ENCODE measurements at regions not wholly inside any gene's neighbourhood (a gene's known extent, or its start where the extent isn't known, plus 50 kb on each side); places are given as distances from the start of the nearest gene placed in this dataset.

GRCh38 chr10:128854204-128854603 is 612.8 kb upstream of the MGMT start:
- CTCF ChIA-PET: no interaction called here
- no peak overlapping the region for H2AFZ ChIP-seq (ENCODE audit: low read depth)
- H4K20me1 ChIP-seq (ENCODE audit: insufficient read depth): no peaks in the 10 kb centered on the region
- no peaks in the 10 kb centered on the region for H3F3A ChIP-seq (replicated peaks; ENCODE audit: insufficient read depth)
- no peak for DNase-seq
- no peaks in the 10 kb centered on the region for H3K36me3 ChIP-seq (replicated peaks in 1 of 2; ENCODE audit: control insufficient read depth in 1 of 2, insufficient read depth in 2 of 2, low read length in 1 of 2)
- no peaks in the 10 kb centered on the region for H3K27me3 ChIP-seq (ENCODE audit: insufficient read depth)
- no peak overlapping the region for H3K4me3 ChIP-seq (ENCODE audit: low read depth in 2 of 2, low read length in 1 of 2)
- no peak overlapping the region for H3K4me2 ChIP-seq
- no peak overlapping the region for H3K27ac ChIP-seq (ENCODE audit: low read depth in 2 of 2, low read length in 1 of 2)
- WGBS (ENCODE audit: low lambda C conversion rate): 7% methylated on average over 1 of the region's 1 CpG
- no peak for TF ChIP-seq TEAD4 (IDR thresholded peaks at IDR 0.05; ENCODE audit: borderline replicate concordance, insufficient read depth)
- no peak for TF ChIP-seq YY1 (IDR thresholded peaks at IDR 0.05; ENCODE audit: low read depth)
- no peak for TF ChIP-seq IRF3 (IDR thresholded peaks at IDR 0.05; ENCODE audit: low read depth, low read length)
- TF ChIP-seq RXRA (IDR thresholded peaks at IDR 0.05; ENCODE audit: borderline replicate concordance, low read depth): no peak
- POLR2A ChIA-PET: no interaction called here
- H3K79me2 ChIP-seq (ENCODE audit: insufficient read depth): no peaks in the 10 kb centered on the region
- no peaks in the 10 kb centered on the region for H3K9me3 ChIP-seq
- no peak overlapping the region for H3K9ac ChIP-seq
- H3K4me1 ChIP-seq (ENCODE audit: control insufficient read depth in 1 of 2, insufficient read depth in 2 of 2, low read depth in 1 of 2, low read length in 1 of 2): no peaks in the 10 kb centered on the region; a peak in 1 of 4 replicates
- H3K9me2 ChIP-seq: no peaks in the 10 kb centered on the region

- Histone ChIP-seq H3K27ac (ENCODE audit: low read depth in 2 of 2, low read length in 1 of 2) (no peak overlapping the region), H3K4me2 (no peak overlapping the region), H4K20me1 (ENCODE audit: insufficient read depth) (no peaks in the 10 kb centered on the region), H3K27me3 (ENCODE audit: insufficient read depth) (no peaks in the 10 kb centered on the region), H3K9me3 (no peaks in the 10 kb centered on the region), H3K36me3 (replicated peaks in 1 of 2; ENCODE audit: control insufficient read depth in 1 of 2, insufficient read depth in 2 of 2, low read length in 1 of 2) (no peaks in the 10 kb centered on the region), H2AFZ (ENCODE audit: low read depth) (no peak overlapping the region), H3K9me2 (no peaks in the 10 kb centered on the region), H3K79me2 (ENCODE audit: insufficient read depth) (no peaks in the 10 kb centered on the region), H3K4me1 (ENCODE audit: control insufficient read depth in 1 of 2, insufficient read depth in 2 of 2, low read depth in 1 of 2, low read length in 1 of 2) (no peaks in the 10 kb centered on the region; a peak in 1 of 4 replicates), H3F3A (replicated peaks; ENCODE audit: insufficient read depth) (no peaks in the 10 kb centered on the region), H3K4me3 (ENCODE audit: low read depth in 2 of 2, low read length in 1 of 2) (no peak overlapping the region), H3K9ac (no peak overlapping the region)
- DNase-seq: no peak
- CTCF ChIA-PET: no interaction called here
- WGBS (ENCODE audit: low lambda C conversion rate): 10% methylated on average over 5 of the region's 5 CpGs
- POLR2A ChIA-PET: no interaction called here
- TF ChIP-seq TAF1 (IDR thresholded peaks at IDR 0.05; ENCODE audit: borderline replicate concordance, low read depth, low read length): no peak
- TF ChIP-seq NFIC (IDR thresholded peaks at IDR 0.05; ENCODE audit: borderline replicate concordance): no peak
- TF ChIP-seq FOXJ3 (CRISPR knock-in tag; IDR thresholded peaks at IDR 0.05): no peak
- TF ChIP-seq CHD2 (IDR thresholded peaks at IDR 0.05; ENCODE audit: low read length, partially characterized antibody): no peak
- no peak for TF ChIP-seq PBX3 (IDR thresholded peaks at IDR 0.05)
- TF ChIP-seq POLR2AphosphoS5 (IDR thresholded peaks at IDR 0.05; ENCODE audit: low read depth, low read length): no peak
- no peak for TF ChIP-seq RAD21 (IDR thresholded peaks at IDR 0.05; ENCODE audit: low read length)
- TF ChIP-seq RXRA (IDR thresholded peaks at IDR 0.05; ENCODE audit: borderline replicate concordance, low read depth): no peak
- no peak for TF ChIP-seq CTCF (IDR thresholded peaks at IDR 0.05)
- no peak for TF ChIP-seq NRF1 (IDR thresholded peaks at IDR 0.05; ENCODE audit: low read depth, low read length)
- TF ChIP-seq SMC3 (IDR thresholded peaks at IDR 0.05; ENCODE audit: low read depth, low read length): no peak
- no peak for TF ChIP-seq REST (IDR thresholded peaks at IDR 0.05; ENCODE audit: low read depth, low read length)
- TF ChIP-seq TCF12 (IDR thresholded peaks at IDR 0.05): no peak
- TF ChIP-seq FOXM1 (IDR thresholded peaks at IDR 0.05; ENCODE audit: low read depth): no peak
- TF ChIP-seq TEAD4 (IDR thresholded peaks at IDR 0.05; ENCODE audit: borderline replicate concordance, insufficient read depth): no peak
- TF ChIP-seq ELF1 (IDR thresholded peaks at IDR 0.05): no peak
- no peak for TF ChIP-seq ZBTB33 (IDR thresholded peaks at IDR 0.05; ENCODE audit: borderline replicate concordance, low read depth)
These were observed 612.1 kb upstream of the MGMT start for GRCh38 chr10:128854963-128855362.
